Middle frontal gyrus (tissue), 1 donor: ENCODE measurements at regions not wholly inside any gene's neighbourhood (a gene's known extent, or its start where the extent isn't known, plus 50 kb on each side); places are given as distances from the start of the nearest gene placed in this dataset.
"Not testable (repeated sequence)": the region's sequence is repeated elsewhere in the genome, so short reads cannot be mapped to it uniquely, and the experiment has no call there.

Experiments used
- DNase-seq: peaks from one replicate; pipeline ENCODE4 v3.0.0-alpha.2; 2015; ENCODE audit warnings: low spot score; ENCODE audit errors: extremely low spot score

DNA sequence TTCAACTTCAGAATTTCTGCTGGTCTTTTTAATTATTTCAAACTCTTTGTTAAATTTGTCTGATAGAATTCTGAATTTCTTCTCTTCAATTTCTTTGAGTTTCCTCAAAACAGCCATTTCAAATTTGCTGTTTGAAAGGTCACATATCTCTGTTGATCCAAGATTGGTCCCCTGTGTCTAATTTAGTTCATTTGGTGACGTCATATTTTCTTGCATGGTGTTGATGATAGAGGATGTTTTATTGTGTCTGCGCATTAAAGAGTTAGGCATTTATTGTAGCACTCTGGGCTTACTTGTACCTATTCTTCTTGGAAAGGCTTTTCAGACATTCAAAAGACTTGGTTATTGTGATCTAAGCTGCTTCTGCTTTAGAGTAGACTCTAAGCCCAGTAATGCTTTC lies 698.4 kb upstream of the LRRTM1 start:
- DNase-seq: no peak

GRCh38 chr2:80987466-80987865 lies 682.9 kb upstream of the LRRTM1 start:
- no peak for DNase-seq

- DNase-seq: no peak
Observed at GRCh38 chr2:80969900-80970299, 665.3 kb upstream of the LRRTM1 start.

DNA sequence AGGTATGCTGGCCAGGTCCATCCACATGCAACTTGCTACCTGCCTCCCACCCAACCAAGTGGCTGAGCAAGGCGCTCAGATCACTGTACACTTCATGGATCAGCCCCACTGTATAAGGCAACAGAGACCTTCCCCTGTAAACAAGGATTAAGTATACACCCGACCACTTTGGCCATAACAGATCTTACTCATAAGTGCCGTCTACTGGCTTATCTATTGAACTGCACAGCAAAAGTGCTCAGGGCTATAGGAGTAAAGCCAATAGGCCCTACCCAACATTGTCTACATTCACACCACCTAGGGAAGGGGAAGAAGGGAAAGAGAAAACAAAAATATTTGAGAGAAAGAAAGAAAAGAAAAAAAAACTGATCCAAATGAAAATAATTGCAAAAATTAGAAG lies 663.9 kb upstream of the LRRTM1 start:
- DNase-seq: no peak

- DNase-seq: no peak
Observed at GRCh38 chr2:80947601-80948130, 643.1 kb upstream of the LRRTM1 start.

GRCh38 chr2:80943487-80943886 lies 638.9 kb upstream of the LRRTM1 start:
- no peak for DNase-seq

- DNase-seq: no peak
Observed at GRCh38 chr2:80942766-80943165, 638.2 kb upstream of the LRRTM1 start.

DNA sequence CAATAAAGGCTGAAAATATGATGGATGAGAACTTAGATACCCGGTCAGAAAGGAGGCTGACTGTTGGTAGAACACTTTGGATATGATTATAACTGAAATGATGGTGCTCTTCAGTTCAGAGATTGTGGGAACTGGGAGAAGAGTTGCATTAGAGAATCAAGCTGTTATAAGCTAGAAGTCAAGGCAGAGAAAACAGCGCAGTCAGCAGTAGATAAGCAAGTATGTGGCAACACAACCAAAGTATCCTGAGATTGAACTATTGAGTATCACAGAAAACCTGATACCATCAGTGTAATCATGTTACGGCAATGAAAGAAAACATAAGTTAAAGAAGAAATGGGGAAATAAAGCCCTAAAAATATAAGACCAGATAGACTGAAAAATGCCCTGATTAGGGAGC lies 633.9 kb upstream of the LRRTM1 start:
- DNase-seq: no peak

DNA sequence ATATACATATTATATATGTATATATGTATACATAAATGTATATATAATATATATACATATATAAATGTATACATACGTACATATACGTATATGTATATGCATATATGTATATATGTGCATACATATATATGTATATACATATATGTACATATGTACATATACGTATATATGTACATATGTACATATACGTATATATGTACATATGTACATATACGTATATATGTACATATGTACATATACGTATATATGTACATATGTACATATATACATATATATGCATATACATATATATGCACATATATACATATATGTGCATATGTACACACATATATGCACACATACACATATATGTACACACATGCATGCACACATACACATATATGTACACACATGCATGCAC lies 627.3 kb upstream of the LRRTM1 start:
- DNase-seq: not testable (repeated sequence)

- DNase-seq: no peak
Observed at GRCh38 chr2:80930777-80931176, 626.2 kb upstream of the LRRTM1 start.

DNA sequence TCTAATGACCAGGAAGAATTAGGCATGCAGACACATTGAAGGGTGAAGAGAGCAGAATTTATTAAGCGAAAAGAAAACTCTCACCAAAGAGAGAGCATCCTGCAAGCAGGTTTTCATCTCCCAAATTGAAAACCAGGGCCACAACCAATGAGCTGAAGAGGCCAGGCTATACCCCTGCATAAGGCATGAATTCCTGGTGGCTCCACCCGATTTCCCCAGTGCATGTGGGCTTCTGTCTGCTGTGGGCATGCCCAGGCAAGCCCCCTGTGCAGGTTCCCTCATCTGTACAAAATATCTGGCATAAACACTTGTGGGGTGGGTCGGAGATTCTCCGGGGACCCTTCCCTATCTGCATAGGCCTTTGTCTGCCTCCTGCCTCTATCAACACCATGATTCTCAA lies 621.6 kb upstream of the LRRTM1 start:
- no peak for DNase-seq

DNA sequence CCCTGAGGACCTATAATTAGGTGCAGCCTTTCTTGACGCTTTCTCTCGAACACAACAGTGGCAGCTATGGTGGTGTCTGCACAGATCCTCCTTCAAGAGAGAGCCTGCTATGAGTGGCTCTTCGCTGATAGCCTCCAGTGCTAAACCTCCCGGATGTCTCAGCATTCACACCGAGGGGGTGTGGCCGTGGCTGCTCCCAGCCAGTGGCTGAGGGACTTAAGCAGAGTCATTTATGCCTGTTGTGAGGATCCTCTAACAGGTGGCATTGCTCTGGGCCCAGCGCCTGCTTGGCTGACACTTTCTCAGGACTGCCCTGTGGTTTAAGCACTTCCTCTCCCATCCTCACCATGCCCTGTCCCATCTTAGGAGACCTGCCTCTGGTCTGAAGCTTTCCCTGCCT lies 592.0 kb upstream of the LRRTM1 start:
- DNase-seq: no peak

- no peak for DNase-seq
Observed at GRCh38 chr2:80894486-80894885, 589.9 kb upstream of the LRRTM1 start.

GRCh38 chr2:80893711-80894110 lies 589.2 kb upstream of the LRRTM1 start:
- no peak for DNase-seq

DNA sequence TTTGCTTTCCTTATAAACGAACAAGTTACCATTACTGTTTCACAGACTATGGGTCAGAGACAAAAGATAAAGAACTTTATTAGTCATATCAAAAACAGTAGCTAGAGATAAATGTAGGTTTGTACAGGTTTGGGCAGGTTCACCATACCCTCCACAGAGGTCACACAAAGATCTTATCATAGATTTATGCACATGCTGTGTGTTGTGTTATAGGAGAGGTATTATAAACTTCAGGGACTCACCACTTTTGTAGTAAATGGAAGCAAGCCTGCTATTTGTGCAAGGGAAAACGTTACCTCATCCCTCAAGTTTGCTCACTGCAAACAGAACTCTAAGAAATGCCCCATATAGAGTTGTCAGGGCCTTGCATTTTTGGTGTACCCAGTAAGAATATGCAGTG lies 584.5 kb upstream of the LRRTM1 start:
- no peak for DNase-seq

DNA sequence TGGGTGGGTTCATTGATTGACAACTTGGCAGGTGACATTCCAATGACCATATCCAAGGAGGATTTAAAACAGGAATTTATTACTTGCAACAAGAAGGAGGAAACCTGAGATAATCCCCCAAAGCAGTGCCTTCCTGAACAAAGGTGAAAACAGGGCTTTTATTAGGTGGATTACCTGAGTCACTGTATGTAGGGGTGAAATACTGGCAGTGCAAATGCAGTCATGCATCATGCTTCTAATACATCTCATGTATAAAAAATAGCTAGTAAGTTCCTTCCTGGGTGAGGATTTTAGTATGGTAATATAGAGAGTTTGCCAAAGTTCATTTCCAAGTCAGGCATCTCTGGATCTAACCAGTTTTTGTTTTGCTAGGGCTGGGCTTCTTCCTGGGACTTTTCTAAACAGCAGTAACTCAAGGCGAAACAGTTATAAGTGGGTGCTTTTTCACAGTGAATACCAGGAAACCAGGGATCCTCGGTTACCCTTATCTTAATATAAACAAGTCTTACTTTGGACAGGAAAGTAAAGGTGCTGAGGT lies 583.4 kb upstream of the LRRTM1 start:
- no peak for DNase-seq

- no peak for DNase-seq
Observed at GRCh38 chr2:80874374-80874773, 569.8 kb upstream of the LRRTM1 start.

DNA sequence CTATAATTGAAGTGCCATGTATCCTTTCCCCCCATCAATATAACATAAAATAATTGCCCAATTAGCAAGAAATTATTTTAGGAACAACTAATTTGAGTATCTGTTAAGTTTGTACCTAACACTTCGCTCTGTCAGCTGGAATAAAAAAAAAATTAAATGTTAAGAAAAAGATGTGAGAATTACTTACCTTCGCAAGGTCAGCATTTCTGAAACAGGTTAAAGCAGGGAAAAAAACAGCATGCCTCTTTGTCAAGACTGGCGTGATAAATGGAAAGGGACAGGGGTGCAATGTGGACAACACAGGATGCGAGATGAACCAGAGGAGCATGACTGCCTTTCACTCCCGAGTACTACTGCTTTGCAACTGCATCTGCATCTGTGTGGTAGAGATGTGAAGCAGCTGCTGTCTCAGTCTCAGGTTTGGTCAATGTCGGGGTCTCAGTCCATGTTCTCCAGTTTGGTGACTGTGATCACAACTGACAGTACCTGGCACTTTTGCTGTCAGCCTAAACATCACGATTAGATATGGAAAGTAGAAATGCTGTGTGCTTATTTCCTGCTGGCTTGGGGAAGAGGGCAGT lies 565.4 kb upstream of the LRRTM1 start:
- no peak for DNase-seq

DNA sequence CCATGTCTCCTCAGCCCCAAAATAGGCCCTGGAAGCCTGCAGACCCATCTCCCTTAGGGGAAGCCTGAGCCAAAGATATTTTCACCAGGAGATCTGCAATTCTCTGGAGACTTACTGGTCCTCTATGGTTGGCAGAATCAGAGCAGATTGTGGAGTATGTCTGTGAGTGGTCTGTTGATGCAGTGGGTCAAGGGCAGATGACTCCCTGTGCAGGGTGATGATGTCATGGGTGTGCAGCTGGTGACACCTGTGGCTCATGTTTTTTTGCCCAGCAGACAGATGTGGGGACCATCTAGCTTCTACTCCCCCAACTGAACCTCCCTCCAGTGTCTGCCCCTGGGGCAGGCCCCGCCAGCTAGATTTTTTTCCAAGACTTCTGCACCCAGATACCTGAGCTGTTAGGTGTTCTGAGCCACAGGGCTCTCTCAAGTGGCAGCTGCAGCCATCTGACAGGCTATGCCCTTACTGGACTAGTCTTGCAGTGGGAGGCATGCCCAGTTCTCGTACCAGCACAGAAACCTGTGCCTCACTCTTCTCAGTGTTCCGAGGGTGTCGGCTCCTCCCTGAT lies 558.7 kb upstream of the LRRTM1 start:
- no peak for DNase-seq

DNA sequence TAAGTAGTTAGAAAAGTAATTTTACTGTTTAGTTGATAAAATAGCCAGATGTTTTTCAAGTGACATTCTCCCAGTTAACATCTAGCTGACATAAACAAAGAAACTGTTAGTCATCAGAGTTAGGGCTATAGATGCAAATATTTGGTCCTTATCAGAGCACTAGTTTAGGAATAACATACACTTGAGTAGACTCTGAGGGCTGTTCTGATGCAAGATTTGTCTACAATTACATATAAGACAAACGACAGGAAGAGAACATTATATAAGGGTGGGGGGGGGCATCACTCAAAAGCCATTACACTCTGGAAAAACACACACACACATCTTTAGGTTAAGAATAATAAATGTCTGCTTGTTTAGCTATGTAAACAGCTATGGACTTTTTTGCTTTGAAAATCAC lies 554.4 kb upstream of the LRRTM1 start:
- no peak for DNase-seq

DNA sequence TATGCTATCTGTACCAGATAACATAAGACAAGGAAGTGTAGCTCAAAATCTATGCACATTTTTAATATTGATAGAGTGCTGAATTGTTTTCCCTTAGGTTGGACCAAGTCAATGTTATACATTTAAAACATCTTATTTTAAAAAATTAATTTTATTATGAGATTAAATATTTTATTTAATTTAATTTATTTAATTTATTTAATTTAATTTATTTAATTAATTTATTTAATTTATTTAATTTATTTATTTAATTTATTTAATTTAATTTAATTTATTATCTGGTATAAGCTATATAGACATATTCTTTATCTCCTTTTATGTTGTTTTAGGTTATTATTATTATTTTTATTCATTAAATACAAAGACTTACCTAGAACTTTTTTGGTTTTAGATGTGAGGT lies 551.7 kb upstream of the LRRTM1 start:
- no peak for DNase-seq

- DNase-seq: no peak
Observed at GRCh38 chr2:80854831-80855230, 550.3 kb upstream of the LRRTM1 start.

DNA sequence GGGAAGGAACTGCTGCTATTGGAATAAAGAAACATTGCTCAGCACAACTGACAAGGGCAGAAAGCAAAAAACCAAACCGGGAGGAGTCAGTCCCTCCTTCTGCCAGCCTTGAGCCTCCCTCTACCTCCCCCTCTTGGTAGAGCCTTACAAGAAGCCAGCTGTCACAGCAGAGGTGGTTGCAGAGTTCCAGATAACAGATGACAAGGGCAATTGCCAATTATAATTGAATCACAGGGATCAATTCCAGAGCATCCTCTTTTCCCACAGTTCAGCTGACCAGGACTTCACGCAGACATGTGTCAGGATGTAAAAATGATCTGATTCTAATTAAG lies 548.2 kb upstream of the LRRTM1 start:
- no peak for DNase-seq
